Right cardiac atrium (tissue), 5 donors: ENCODE measurements at regions not wholly inside any gene's neighbourhood (a gene's known extent, or its start where the extent isn't known, plus 50 kb on each side); places are given as distances from the start of the nearest gene placed in this dataset.
A peak's percentile ranks its signal among the peaks of the same experiment; 100 is the strongest.
"Not testable (repeated sequence)": the region's sequence is repeated elsewhere in the genome, so short reads cannot be mapped to it uniquely, and the experiment has no call there.

Source experiments
- ATAC-seq, 2 donors: fragments of 200-7000 bp; cut with Tn5 transposase; one replicate each; pipeline versions ENCODE4 v1.8.0 to v1.9.1; 2020; ENCODE audit warnings: moderate library complexity in 2 of 2, mild to moderate bottlenecking in 1 of 2
- DNase-seq, 3 donors: peaks; one replicate each; pipeline ENCODE4 v3.0.0-alpha.2; 2020
- H3K27ac ChIP-seq: one replicate; pipeline ENCODE4 v1.5.1; 2013; ENCODE audit warnings: mild to moderate bottlenecking, low read length, control low read depth, moderate library complexity
- H3K27me3 ChIP-seq: one replicate; pipeline ENCODE4 v1.6.1; 2013; ENCODE audit not compliant: control insufficient read depth, insufficient read depth
- H3K4me1 ChIP-seq: one replicate; pipeline ENCODE4 v1.6.1; 2013; ENCODE audit warnings: low read length; ENCODE audit not compliant: control insufficient read depth, insufficient read depth
- H3K4me3 ChIP-seq: one replicate; pipeline ENCODE4 v1.5.1; 2013; ENCODE audit warnings: low read length, control low read depth
- H3K9me3 ChIP-seq: one replicate; pipeline ENCODE4 v1.6.1; 2013; ENCODE audit warnings: low read length; ENCODE audit not compliant: control insufficient read depth
- WGBS: extraction: QIAGEN DNeasy Blood & Tissue Kit; methylation state at CpG from one replicate; pipeline ENCODE4 v1.1.7; 2013; 5-methylcytosine and 5-hydroxymethylcytosine counted together
- intact Hi-C, 4 donors: fragments of 100-400 bp; cut with DNase I; formaldehyde crosslinking; loops; one replicate each; pipeline versions ENCODE4 v1.11.0 to v1.14.0; 2022 to 2023
- donor health status: healthy with polysubstance abuse.
- donor health status: DM: no; HTN: yes; CAD: no.
- donor health status: DM: no; HTN: no; CAD: no.
- donor health status: DM: no; HTN: yes; CAD: no; lungs with severe emphysema.
- donor health status: DM: yes; HTN: yes; CAD: no.

- ATAC-seq, result peak; percentile 3 to 13
- not testable (repeated sequence) for DNase-seq, H3K4me3 ChIP-seq, H3K4me1 ChIP-seq, H3K27me3 ChIP-seq, H3K27ac ChIP-seq, H3K9me3 ChIP-seq
- WGBS, result 93% methylated on average over 9 of the region's 9 CpGs
- intact Hi-C loops, result loop anchor here in 1 of 4 donors (5.0 kb wide), 1 partner anchor 284 kb away; no protein-coding TSS in a partner anchor
Measured at GRCh38 chr3:195970873-195971272, 62.5 kb upstream of the TNK2 start.

GRCh38 chr3:195969838-195970776, 61.8 kb upstream of the TNK2 start:
- WGBS, result 89% methylated on average over 21 of the region's 22 CpGs
- H3K4me1 ChIP-seq, H3K9me3 ChIP-seq, H3K4me3 ChIP-seq, H3K27ac ChIP-seq, H3K27me3 ChIP-seq: not testable (repeated sequence)
- intact Hi-C loops, result loop anchor here in 1 of 4 donors (5.0 kb wide), 1 partner anchor 283 kb away; no protein-coding TSS in a partner anchor
- peak; percentile 22 to 29 for ATAC-seq
- peak in 1 of 3 donors; percentile 26 for DNase-seq

GRCh38 chr3:195969341-195969740, 61.0 kb upstream of the TNK2 start:
- H3K4me1 ChIP-seq, intact Hi-C loops, H3K4me3 ChIP-seq, H3K27me3 ChIP-seq, H3K9me3 ChIP-seq, H3K27ac ChIP-seq, ATAC-seq: not testable (repeated sequence)
- peak in 1 of 3 donors; percentile 10 for DNase-seq
- WGBS, result 85% methylated on average over 9 of the region's 9 CpGs

GRCh38 chr3:195968104-195968503, 59.8 kb upstream of the TNK2 start:
- DNase-seq, H3K4me1 ChIP-seq, H3K9me3 ChIP-seq, intact Hi-C loops, H3K27me3 ChIP-seq, ATAC-seq, H3K27ac ChIP-seq, H3K4me3 ChIP-seq: not testable (repeated sequence)
- WGBS, result 86% methylated on average over 8 of the region's 10 CpGs

- intact Hi-C loops, ATAC-seq: not testable (repeated sequence)
Measured at GRCh38 chr3:195967387-195967720, 59.0 kb upstream of the TNK2 start.

GRCh38 chr3:195966563-195967386, 58.4 kb upstream of the TNK2 start:
- ATAC-seq, H3K27me3 ChIP-seq, intact Hi-C loops, H3K4me3 ChIP-seq, H3K27ac ChIP-seq, DNase-seq, H3K4me1 ChIP-seq, H3K9me3 ChIP-seq: not testable (repeated sequence)
- WGBS, result 84% methylated on average over 13 of the region's 15 CpGs

More at GRCh38 chr3:195967387-195967720, 59.0 kb upstream of the TNK2 start:
- no CpG with 5 or more reads among the region's 16 CpGs for WGBS
- not testable (repeated sequence) for H3K9me3 ChIP-seq, H3K27ac ChIP-seq, H3K4me3 ChIP-seq, H3K27me3 ChIP-seq, DNase-seq, H3K4me1 ChIP-seq

- H3K4me1 ChIP-seq, H3K9me3 ChIP-seq, H3K27me3 ChIP-seq, ATAC-seq, H3K27ac ChIP-seq, H3K4me3 ChIP-seq, intact Hi-C loops: not testable (repeated sequence)
- DNase-seq, result peak in 1 of 3 donors; percentile 13
- WGBS, result 92% methylated on average over 12 of the region's 12 CpGs
Measured at GRCh38 chr3:195965217-195965616, 56.9 kb upstream of the TNK2 start.

GRCh38 chr3:195964318-195965107, 56.2 kb upstream of the TNK2 start:
- H3K4me1 ChIP-seq, intact Hi-C loops, H3K4me3 ChIP-seq, H3K27ac ChIP-seq, ATAC-seq, H3K27me3 ChIP-seq, H3K9me3 ChIP-seq: not testable (repeated sequence)
- 90% methylated on average over 15 of the region's 15 CpGs for WGBS
- peak in 1 of 3 donors; percentile 9 for DNase-seq

GRCh38 chr3:195962222-195962621, 53.9 kb upstream of the TNK2 start:
- H3K27me3 ChIP-seq, H3K27ac ChIP-seq, H3K9me3 ChIP-seq, DNase-seq, ATAC-seq, H3K4me3 ChIP-seq, intact Hi-C loops, H3K4me1 ChIP-seq: not testable (repeated sequence)
- WGBS, result 96% methylated on average over 11 of the region's 11 CpGs

GRCh38 chr3:195960971-195961775, 52.8 kb upstream of the TNK2 start:
- H3K4me1 ChIP-seq, intact Hi-C loops, H3K27me3 ChIP-seq, ATAC-seq, H3K27ac ChIP-seq, H3K4me3 ChIP-seq, H3K9me3 ChIP-seq: not testable (repeated sequence)
- 97% methylated on average over 26 of the region's 26 CpGs for WGBS
- DNase-seq, result peak in 1 of 3 donors; percentile 42
